C4-2B (cell line): ENCODE measurements at regions not wholly inside any gene's neighbourhood (a gene's known extent, or its start where the extent isn't known, plus 50 kb on each side); places are given as distances from the start of the nearest gene placed in this dataset.

Experiments
- ZFX ChIP-seq: fragments of 450-650 bp; IDR thresholded peaks from 2 replicates; pipeline ENCODE4 v1.6.1; 2017
- TF ChIP-seq, protein P1 (sequence below): fragments of 450-650 bp; conservative IDR thresholded peaks from 2 replicates; pipeline ENCODE4 v1.5.1; 2017; ENCODE audit warnings: mild to moderate bottlenecking

- TF ChIP-seq, protein P1, sequence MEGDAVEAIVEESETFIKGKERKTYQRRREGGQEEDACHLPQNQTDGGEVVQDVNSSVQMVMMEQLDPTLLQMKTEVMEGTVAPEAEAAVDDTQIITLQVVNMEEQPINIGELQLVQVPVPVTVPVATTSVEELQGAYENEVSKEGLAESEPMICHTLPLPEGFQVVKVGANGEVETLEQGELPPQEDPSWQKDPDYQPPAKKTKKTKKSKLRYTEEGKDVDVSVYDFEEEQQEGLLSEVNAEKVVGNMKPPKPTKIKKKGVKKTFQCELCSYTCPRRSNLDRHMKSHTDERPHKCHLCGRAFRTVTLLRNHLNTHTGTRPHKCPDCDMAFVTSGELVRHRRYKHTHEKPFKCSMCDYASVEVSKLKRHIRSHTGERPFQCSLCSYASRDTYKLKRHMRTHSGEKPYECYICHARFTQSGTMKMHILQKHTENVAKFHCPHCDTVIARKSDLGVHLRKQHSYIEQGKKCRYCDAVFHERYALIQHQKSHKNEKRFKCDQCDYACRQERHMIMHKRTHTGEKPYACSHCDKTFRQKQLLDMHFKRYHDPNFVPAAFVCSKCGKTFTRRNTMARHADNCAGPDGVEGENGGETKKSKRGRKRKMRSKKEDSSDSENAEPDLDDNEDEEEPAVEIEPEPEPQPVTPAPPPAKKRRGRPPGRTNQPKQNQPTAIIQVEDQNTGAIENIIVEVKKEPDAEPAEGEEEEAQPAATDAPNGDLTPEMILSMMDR, result no peak
- TF ChIP-seq ZFX, result no peak
Measured at GRCh38 chr20:11453430-11453829, 464.3 kb upstream of the BTBD3 start.
